H1 (cell line): ENCODE measurements at regions not wholly inside any gene's neighbourhood (a gene's known extent, or its start where the extent isn't known, plus 50 kb on each side); places are given as distances from the start of the nearest gene placed in this dataset.
A peak's percentile ranks its signal among the peaks of the same experiment; 100 is the strongest.

Experiments used
- CTCF ChIA-PET: fragments of 300-600 bp; sonication (Branson Sonifier 250); formaldehyde crosslinking; loops from one replicate; lab custom pipeline; 2021; ENCODE audit not compliant: partially characterized antibody; lab: Charles Lee
- POLR2A ChIA-PET: fragments of 300-600 bp; sonication (Branson Sonifier 250); formaldehyde crosslinking; loops from one replicate; lab custom pipeline; 2021; ENCODE audit warnings: inconsistent platforms; ENCODE audit not compliant: partially characterized antibody; lab: Charles Lee
- DNase-seq, 2 experiments: peaks; one replicate each; pipeline versions ENCODE4 v3.0.0 to v3.0.0-alpha.2; 2010 to 2022; ENCODE audit warnings: low spot score in 2 of 2, low read depth in 1 of 2, mixed read lengths in 1 of 2
- FAIRE-seq: peaks from 2 replicates; lab custom pipeline; 2011; peaks lifted over from hg19 to GRCh38; lab: Jason Lieb, UNC
- H2AFZ ChIP-seq: 2 replicates; pipeline ENCODE4 v1.8.1; 2012; ENCODE audit warnings: low read length, inconsistent platforms
- H2AK5ac ChIP-seq: 2 replicates; pipeline ENCODE4 v1.6.1; 2013; ENCODE audit warnings: low read depth, low read length
- H2BK120ac ChIP-seq: replicated peaks from 2 replicates; pipeline ENCODE3; 2013; ENCODE audit warnings: low read depth, low read length, inconsistent platforms
- H2BK12ac ChIP-seq: 2 replicates; pipeline ENCODE4 v1.6.1; 2013; ENCODE audit warnings: low read depth, low read length
- H2BK15ac ChIP-seq: 2 replicates; pipeline ENCODE4 v1.6.1; 2013; ENCODE audit warnings: low read length
- H2BK20ac ChIP-seq: 2 replicates; pipeline ENCODE4 v1.6.1; 2013; ENCODE audit warnings: low read length
- H2BK5ac ChIP-seq: 2 replicates; pipeline ENCODE4 v1.6.1; 2013; ENCODE audit warnings: low read depth, low read length
- H3K14ac ChIP-seq: 2 replicates; pipeline ENCODE4 v1.6.1; 2013; ENCODE audit warnings: inconsistent platforms; ENCODE audit not compliant: insufficient read length
- H3K18ac ChIP-seq: 2 replicates; pipeline ENCODE4 v1.6.1; 2013; ENCODE audit warnings: low read length; ENCODE audit errors: extremely low read depth
- H3K23ac ChIP-seq: 2 replicates; pipeline ENCODE4 v1.6.1; 2013; ENCODE audit warnings: inconsistent platforms; ENCODE audit not compliant: insufficient read length
- H3K23me2 ChIP-seq: 2 replicates; pipeline ENCODE4 v1.6.1; 2013; ENCODE audit warnings: low read depth, low read length
- H3K27ac ChIP-seq: 2 replicates; pipeline ENCODE4 v1.6.1; 2011; ENCODE audit warnings: low read depth, low read length, inconsistent platforms
- H3K27me3 ChIP-seq, 4 experiments: replicated peaks in 1 of 4; 1 replicate in 1 of 4; 2 replicates in 3 of 4; pipeline versions ENCODE4 v1.6.1 to v1.8.1; 2011 to 2013; ENCODE audit warnings: low read length in 3 of 4, mild to moderate bottlenecking in 3 of 4, inconsistent platforms in 2 of 4, mixed read lengths in 2 of 4, moderate library complexity in 1 of 4; ENCODE audit not compliant: control insufficient read depth in 3 of 4, insufficient read depth in 3 of 4; ENCODE audit errors: extremely low read depth in 1 of 4
- H3K36me3 ChIP-seq, 4 experiments: 2 replicates each; pipeline versions ENCODE4 v1.6.1 to v1.8.1; 2011 to 2013; ENCODE audit warnings: mild to moderate bottlenecking in 4 of 4, low read length in 3 of 4, moderate library complexity in 2 of 4, control low read depth in 1 of 4, inconsistent platforms in 1 of 4; ENCODE audit not compliant: insufficient read depth in 4 of 4, control insufficient read depth in 2 of 4
- H3K4ac ChIP-seq: replicated peaks from 2 replicates; pipeline ENCODE3; 2013; ENCODE audit warnings: low read length, low read depth, mixed read lengths, inconsistent platforms; ENCODE audit not compliant: insufficient read length
- H3K4me1 ChIP-seq, 4 experiments: replicated peaks in 1 of 4; 1 replicate in 1 of 4; 2 replicates in 3 of 4; pipeline versions ENCODE4 v1.6.1 to v1.8.1; 2011 to 2013; ENCODE audit warnings: low read length in 3 of 4, inconsistent platforms in 2 of 4, mixed read lengths in 1 of 4; ENCODE audit not compliant: insufficient read depth in 4 of 4, control insufficient read depth in 3 of 4
- H3K4me2 ChIP-seq, 2 experiments: 2 replicates each; pipeline versions ENCODE4 v1.6.1 to v1.8.1; 2011 to 2013; ENCODE audit warnings: low read depth in 2 of 2, low read length in 2 of 2, control low read depth in 1 of 2, inconsistent platforms in 1 of 2, mild to moderate bottlenecking in 1 of 2; ENCODE audit not compliant: insufficient read depth in 1 of 2
- H3K4me3 ChIP-seq, 4 experiments: fragments of 200-600, 300-600 bp in 1 of 4; sonication (generic), shearing (Covaris generic), sonication (Bioruptor Twin) in 1 of 4; 2 replicates each; pipeline versions ENCODE4 v1.5.1 to v1.8.1; 2011 to 2016; ENCODE audit warnings: low read length in 4 of 4, low read depth in 3 of 4, control low read depth in 2 of 4, inconsistent platforms in 2 of 4, mild to moderate bottlenecking in 2 of 4, mixed read lengths in 1 of 4, moderate library complexity in 1 of 4; ENCODE audit not compliant: insufficient read depth in 2 of 4; ENCODE audit errors: extremely low read depth in 1 of 4
- H3K56ac ChIP-seq: replicated peaks from 2 replicates; pipeline ENCODE3; 2013; ENCODE audit warnings: low read depth, mild to moderate bottlenecking, mixed read lengths, low read length, inconsistent platforms; ENCODE audit not compliant: insufficient read length
- H3K79me1 ChIP-seq: 2 replicates; pipeline ENCODE4 v1.6.1; 2013; ENCODE audit warnings: low read depth, low read length, control low read depth
- H3K79me2 ChIP-seq, 2 experiments: 2 replicates each; pipeline versions ENCODE4 v1.6.1 to v1.8.1; 2012 to 2013; ENCODE audit warnings: low read length in 2 of 2, mild to moderate bottlenecking in 2 of 2, inconsistent platforms in 1 of 2; ENCODE audit not compliant: insufficient read depth in 2 of 2, control insufficient read depth in 1 of 2
- H3K9ac ChIP-seq, 4 experiments: replicated peaks in 1 of 4; 1 replicate in 1 of 4; 2 replicates in 3 of 4; pipeline versions ENCODE4 v1.6.1 to v1.8.1; 2011 to 2013; ENCODE audit warnings: low read depth in 3 of 4, low read length in 3 of 4, control low read depth in 2 of 4, mild to moderate bottlenecking in 2 of 4, moderate library complexity in 2 of 4, inconsistent platforms in 1 of 4; ENCODE audit errors: extremely low read depth in 1 of 4
- H3K9me3 ChIP-seq, 2 experiments: 2 replicates each; pipeline versions ENCODE4 v1.6.1 to v1.8.1; 2012 to 2013; ENCODE audit warnings: mild to moderate bottlenecking in 2 of 2, moderate library complexity in 2 of 2, control low read depth in 1 of 2, inconsistent platforms in 1 of 2, low read depth in 1 of 2, low read length in 1 of 2, mixed read lengths in 1 of 2; ENCODE audit not compliant: insufficient read depth in 2 of 2
- H4K20me1 ChIP-seq, 2 experiments: replicated peaks in 1 of 2; 2 replicates each; pipeline versions ENCODE3 to v1.8.1; 2011 to 2013; ENCODE audit warnings: inconsistent platforms in 2 of 2, low read length in 2 of 2, mild to moderate bottlenecking in 1 of 2; ENCODE audit not compliant: insufficient read depth in 2 of 2, control insufficient read depth in 1 of 2
- H4K5ac ChIP-seq: 2 replicates; pipeline ENCODE4 v1.6.1; 2013; ENCODE audit warnings: low read length, low read depth, mixed read lengths, inconsistent platforms; ENCODE audit not compliant: insufficient read length
- H4K8ac ChIP-seq: 2 replicates; pipeline ENCODE4 v1.8.0; 2013; ENCODE audit warnings: mild to moderate bottlenecking, moderate library complexity, low read length, inconsistent platforms; ENCODE audit not compliant: insufficient read depth; ENCODE audit errors: extremely low read depth
- H4K91ac ChIP-seq: replicated peaks from 2 replicates; pipeline ENCODE3; 2013; ENCODE audit warnings: low read length, mixed read lengths, inconsistent platforms; ENCODE audit not compliant: insufficient read length
- CTCF ChIP-seq, 3 experiments: IDR thresholded peaks; 1 replicate in 2 of 3; 2 replicates in 1 of 3; pipeline versions ENCODE4 v1.5.1 to v1.6.1; 2011; ENCODE audit warnings: low read length in 3 of 3, mild to moderate bottlenecking in 3 of 3, inconsistent platforms in 2 of 3, low read depth in 1 of 3, moderate library complexity in 1 of 3; ENCODE audit not compliant: insufficient read depth in 1 of 3; ENCODE audit errors: control extremely low read depth in 1 of 3
- RAD21 ChIP-seq, 2 experiments: IDR thresholded peaks in 1 of 2; conservative IDR thresholded peaks in 1 of 2; 2 replicates each; pipeline ENCODE4 v1.6.1; 2011; ENCODE audit warnings: low read depth in 2 of 2, low read length in 2 of 2, improper control_type of control experiment in 1 of 2, inconsistent platforms in 1 of 2, mild to moderate bottlenecking in 1 of 2, moderate library complexity in 1 of 2
- SAP30 ChIP-seq: fragments of 300-600 bp; sonication (generic); IDR thresholded peaks from 2 replicates; pipeline ENCODE4 v1.7.1; 2012; ENCODE audit warnings: low read length, moderate library complexity, mild to moderate bottlenecking, inconsistent platforms; ENCODE audit not compliant: insufficient read depth, insufficient replicate concordance
- WGBS, 2 experiments: shearing (Covaris generic) in 1 of 2; methylation state at CpG; one replicate each; pipeline versions ENCODE4 v1.1.6 to v1.1.7; 2013 to 2015; ENCODE audit warnings: low lambda C conversion rate in 2 of 2, mixed read lengths in 2 of 2, inconsistent platforms in 1 of 2, low coverage in 1 of 2, missing lambda C conversion rate in 1 of 2; ENCODE audit not compliant: insufficient replicate concordance in 2 of 2, insufficient coverage in 1 of 2, insufficient read length in 1 of 2; ENCODE audit errors: extremely low coverage in 1 of 2, missing lambda C conversion rate in 1 of 2; 5-methylcytosine and 5-hydroxymethylcytosine counted together

DNA sequence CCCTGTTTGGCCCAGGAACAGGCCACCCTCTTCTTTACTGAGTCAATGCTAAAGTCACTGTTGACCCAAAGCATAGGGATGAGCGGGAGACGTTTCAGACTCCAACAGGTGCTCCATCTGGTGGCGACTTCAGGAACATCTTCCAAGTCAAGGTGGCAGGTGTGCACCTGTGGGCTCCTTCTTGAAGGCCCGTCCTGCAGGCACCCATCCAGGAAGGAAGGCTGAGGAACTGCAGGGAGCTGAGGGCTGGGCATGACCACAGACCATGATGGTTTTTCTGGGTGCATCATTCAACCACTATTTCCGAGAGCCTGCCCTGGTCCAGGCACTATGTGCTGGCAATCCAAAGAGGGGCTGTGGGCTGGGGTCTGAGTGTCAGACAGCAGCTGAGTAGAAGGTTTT lies 142.8 kb downstream of the NDUFA10 start:
- POLR2A ChIA-PET, result no interaction called here
- Histone ChIP-seq H3K79me1 (no peaks in the 10 kb centered on the region), H3K4me3 (no peak overlapping the region), H3K23me2 (no peaks in the 10 kb centered on the region), H3K4me2 (no peak overlapping the region), H2BK12ac (no peak overlapping the region), H4K20me1 (no peaks in the 10 kb centered on the region), H2BK5ac (no peak overlapping the region), H3K9ac (no peak overlapping the region), H3K18ac (no peak overlapping the region), H3K9me3 (peaks cover 15 to 16% of the 10 kb centered on the region in 2 experiments), H3K14ac (no peak overlapping the region), H3K27me3 (no peaks in the 10 kb centered on the region; a peak in 2 of 7 replicates), H3K23ac (no peak overlapping the region), H3K27ac (no peak overlapping the region), H2AK5ac (no peak overlapping the region), H2AFZ (no peak overlapping the region), H3K4ac (no peak overlapping the region), H3K4me1 (peaks cover 0 to 3% (median 0%) of the 10 kb centered on the region in 4 experiments; a peak in 3 of 7 replicates), H3K36me3 (no peaks in the 10 kb centered on the region), H2BK120ac (no peak overlapping the region), H4K91ac (no peak overlapping the region)
- CTCF ChIA-PET, result interaction anchor here (1.0 kb wide), 1 partner anchor 36 kb away, joined by 3 read pairs; no protein-coding TSS in a partner anchor
- DNase-seq, result peak; percentile 31 to 88
- peak; percentile 78 for FAIRE-seq
- peak; percentile 73 to 80 for TF ChIP-seq RAD21 (IDR thresholded peaks at IDR 0.05 in 1 of 2, conservative IDR thresholded peaks at IDR 0.05 in 1 of 2; ENCODE audit: low read depth in 2 of 2, low read length in 2 of 2)
- TF ChIP-seq CTCF (IDR thresholded peaks at IDR 0.05; ENCODE audit: control extremely low read depth in 1 of 3, insufficient read depth in 1 of 3, low read depth in 1 of 3, low read length in 3 of 3), result peak; percentile 70 to 83 (median 75)
- TF ChIP-seq SAP30, result no peak
- TF ChIP-seq, all 59 proteins: peak for 2
- H3K79me2 ChIP-seq, result no peaks in the 10 kb centered on the region
- H4K8ac ChIP-seq, result no peak overlapping the region
- WGBS, 2 experiments, result 39% methylated on average over 5 of the region's 5 CpGs; no CpG with 5 or more reads in 1 of the 2 experiments
- no peak overlapping the region for H3K56ac ChIP-seq
- no peak overlapping the region for H4K5ac ChIP-seq
- no peak overlapping the region for H2BK20ac ChIP-seq
- H2BK15ac ChIP-seq, result no peak overlapping the region
